Breast epithelium (tissue), 3 donors: ENCODE measurements at regions not wholly inside any gene's neighbourhood (a gene's known extent, or its start where the extent isn't known, plus 50 kb on each side); places are given as distances from the start of the nearest gene placed in this dataset.

Source experiments
- CTCF ChIP-seq, 3 donors: fragments of 450-650 bp; IDR thresholded peaks; one replicate each; pipeline ENCODE4 v1.5.1; 2016 to 2017; ENCODE audit warnings: antibody characterized with exemption in 3 of 3, mild to moderate bottlenecking in 3 of 3, moderate library complexity in 3 of 3
- POLR2AphosphoS5 ChIP-seq, 3 donors: sonication (generic); formaldehyde crosslinking; IDR thresholded peaks; one replicate each; pipeline ENCODE4 v1.6.1; 2017; ENCODE audit warnings: antibody characterized with exemption in 3 of 3

DNA sequence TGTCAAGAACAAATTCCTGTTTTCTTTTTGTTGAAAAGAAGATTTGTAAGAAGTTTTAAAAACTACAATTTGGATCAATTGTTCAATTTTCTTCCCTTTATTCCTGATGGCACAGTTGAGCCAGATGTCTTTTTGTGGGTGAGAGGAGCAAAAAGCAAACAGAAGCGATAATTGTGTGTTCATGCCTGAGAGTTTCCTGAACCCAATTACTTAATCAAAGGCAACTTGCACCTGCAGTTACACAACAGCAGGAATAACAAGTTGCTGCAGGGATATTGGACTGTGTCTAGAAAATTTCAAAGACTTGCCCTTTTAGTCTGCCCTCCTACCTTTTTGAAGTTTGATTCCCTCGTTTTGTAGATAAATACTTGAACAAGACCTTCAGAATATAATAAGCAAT is 383.6 kb downstream of the DSEL start:
- no peak for TF ChIP-seq CTCF (IDR thresholded peaks at IDR 0.05)
- no peak for TF ChIP-seq POLR2AphosphoS5 (IDR thresholded peaks at IDR 0.05)
